COLO668 (cell line): ENCODE measurements at regions not wholly inside any gene's neighbourhood (a gene's known extent, or its start where the extent isn't known, plus 50 kb on each side); places are given as distances from the start of the nearest gene placed in this dataset.
A peak's percentile ranks its signal among the peaks of the same experiment; 100 is the strongest.
"Not testable (repeated sequence)": the region's sequence is repeated elsewhere in the genome, so short reads cannot be mapped to it uniquely, and the experiment has no call there.

Source experiments
- DNase-seq: peaks from one replicate; lab custom pipeline; 2025; ENCODE audit not compliant: unreplicated experiment; lab: John Stamatoyannopoulos, UW

DNA sequence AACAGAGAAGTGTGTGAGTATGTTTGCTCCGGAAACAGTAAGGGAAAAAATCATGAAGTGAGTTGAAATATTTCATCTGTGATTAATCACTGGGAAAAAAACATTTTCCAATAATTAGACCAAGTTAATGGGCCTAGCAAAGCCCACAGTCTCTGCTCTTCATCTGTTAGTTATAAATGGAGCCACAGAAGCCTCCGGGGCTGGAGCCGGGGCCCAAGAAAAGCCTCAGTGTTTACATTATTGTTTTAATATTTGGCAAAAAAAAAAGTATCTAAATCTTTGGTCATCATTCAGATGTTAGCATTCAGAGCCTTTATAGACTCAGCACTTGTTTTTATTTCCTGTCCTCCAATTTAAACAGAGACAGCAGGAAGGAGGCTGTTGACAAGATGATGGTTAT, 115.0 kb downstream of the UBE2U start:
- DNase-seq = no peak

DNA sequence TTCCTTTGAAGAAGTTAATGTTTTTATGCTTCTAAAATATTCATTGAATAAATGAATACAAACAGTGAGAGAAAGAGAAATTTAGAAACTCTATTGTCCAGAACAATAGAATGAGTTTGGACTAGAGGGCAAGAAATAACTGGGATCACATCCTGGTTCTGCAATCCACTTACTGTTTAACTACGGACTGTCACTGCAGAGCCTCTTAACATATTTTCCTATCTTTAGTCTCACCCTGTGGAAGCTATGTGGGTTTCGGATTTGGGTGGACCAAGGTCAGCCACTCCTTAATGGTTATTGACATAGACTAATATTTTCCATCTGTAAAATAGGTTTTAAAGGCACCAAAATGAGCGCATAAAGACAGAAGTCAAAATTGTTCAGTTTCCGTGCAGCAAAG, 116.6 kb downstream of the UBE2U start:
- DNase-seq = no peak

DNA sequence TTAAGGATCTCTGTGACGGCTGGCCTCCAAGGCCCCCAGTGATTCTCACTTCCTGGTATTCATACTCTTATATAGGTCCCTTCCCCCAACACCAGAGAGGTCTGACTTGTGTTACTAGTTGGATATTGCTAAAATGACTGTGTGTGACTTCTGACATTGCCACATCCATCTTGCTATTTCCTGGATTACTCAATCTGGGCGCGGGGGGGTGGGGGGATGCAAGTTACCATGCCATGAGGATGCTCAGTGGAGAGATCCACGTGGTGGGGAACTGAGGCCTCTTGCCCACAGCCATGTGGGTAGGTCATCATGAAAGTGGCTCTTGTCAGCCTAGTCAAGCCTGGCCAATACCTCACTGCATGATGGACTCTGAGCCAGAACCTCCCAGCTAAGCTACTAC, 117.0 kb downstream of the UBE2U start:
- no peak for DNase-seq

DNA sequence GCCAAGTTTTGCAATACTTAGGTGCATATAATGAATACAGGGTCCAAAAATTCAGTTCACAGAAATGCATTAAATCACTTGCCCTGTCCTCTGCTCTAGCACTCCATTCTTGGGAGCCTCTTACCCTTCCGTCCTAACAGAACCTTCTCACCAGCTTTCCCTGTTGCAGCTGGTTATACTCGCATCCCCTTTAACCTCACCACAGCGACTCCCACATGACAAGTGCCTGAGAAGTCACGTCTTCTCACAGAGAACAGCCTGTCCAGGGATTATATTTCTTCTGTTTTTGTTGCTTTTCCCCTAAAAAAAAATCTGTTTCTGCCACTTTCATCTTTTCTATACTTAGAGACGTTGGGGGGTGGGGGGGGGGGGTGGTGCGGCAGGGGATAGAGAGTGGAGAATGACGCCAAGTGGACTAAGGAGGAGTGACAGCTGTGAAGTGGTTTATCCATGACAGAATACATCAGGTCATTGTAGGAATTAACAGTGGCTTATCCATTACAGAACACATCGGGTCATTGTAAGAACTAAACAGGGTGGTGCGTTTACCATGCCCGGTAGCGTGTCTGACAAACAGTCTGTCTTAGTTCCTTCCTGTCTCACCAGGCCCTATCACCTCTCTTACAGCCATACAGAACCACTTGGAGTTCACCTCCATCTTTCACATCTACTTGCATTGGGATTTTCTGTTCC, 117.6 kb downstream of the UBE2U start:
- no peak for DNase-seq

DNA sequence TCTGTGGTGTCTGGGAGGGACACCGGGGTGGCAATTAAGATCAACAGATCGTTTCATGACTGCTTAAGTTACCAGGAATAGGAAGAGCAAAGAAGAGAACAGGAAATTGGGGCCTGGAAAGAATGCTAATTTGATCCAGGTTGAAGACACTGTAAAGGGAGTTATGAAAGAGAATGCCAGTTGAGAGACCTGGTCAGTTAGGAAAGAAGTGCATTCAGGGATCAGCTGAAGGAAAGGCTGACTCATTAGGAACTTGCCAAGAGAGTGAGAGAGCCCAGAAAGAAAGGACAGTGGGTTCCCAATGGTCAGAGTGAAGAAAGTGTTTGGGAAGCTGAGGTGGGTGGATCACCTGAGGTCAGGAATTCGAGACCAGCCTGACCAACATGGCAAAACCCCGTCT, 119.6 kb downstream of the UBE2U start:
- DNase-seq = no peak

DNA sequence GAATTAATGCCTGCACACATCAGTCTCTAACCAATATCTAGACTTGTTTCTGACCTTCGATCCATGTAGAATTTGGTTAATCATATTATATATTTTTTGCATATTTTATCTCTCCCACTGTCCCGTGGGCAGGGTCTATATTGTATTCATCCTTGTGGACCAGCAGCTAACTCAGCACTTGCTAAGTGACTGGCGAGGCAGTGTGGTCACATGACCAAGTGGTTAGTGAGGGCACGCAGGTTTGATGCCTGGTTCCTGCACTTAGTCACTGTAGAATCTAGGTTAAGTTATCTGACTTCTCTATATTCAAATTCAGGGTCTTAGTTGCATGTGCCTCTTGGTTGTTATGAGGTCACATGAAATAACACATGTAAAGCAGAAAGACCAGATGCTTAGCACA, 120.5 kb downstream of the UBE2U start:
- no peak for DNase-seq

DNA sequence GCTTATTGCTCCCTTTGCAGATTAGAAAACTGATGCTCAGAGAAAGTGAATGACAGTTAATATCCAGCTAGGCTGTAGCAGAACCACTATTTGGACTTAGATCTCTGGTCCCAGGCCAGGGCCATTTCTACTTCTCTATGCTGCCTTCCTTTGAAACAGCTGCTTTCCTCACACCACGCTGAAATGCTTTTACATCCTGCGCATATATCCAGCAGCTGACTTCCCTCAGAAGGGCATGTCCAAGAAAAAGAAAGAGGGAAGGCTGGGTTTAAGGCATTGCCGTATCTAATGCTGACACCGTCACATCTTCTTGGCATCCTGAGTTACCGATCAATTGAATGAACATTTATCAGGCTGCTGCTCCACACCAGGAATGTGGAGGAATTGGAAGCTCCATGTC, 122.4 kb downstream of the UBE2U start:
- no peak for DNase-seq

DNA sequence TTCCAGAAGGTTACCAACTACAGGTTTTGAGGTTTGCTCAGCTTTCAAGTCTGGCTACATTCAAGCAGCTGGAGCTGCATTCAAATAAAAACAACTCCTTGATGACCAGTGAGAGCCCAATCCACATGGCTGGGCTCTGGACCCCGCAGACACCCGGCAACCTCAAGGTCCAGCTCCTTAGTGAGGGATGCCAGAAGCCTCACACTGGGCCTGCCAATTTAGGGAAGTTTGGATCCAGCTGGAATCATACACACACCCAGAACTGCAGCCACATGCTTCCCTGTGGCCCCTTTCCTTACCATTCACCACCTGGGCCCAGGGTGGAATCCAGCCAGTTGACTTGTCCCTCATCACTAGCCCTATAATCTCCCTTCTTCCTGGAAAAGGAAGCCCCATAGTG, 123.7 kb downstream of the UBE2U start:
- DNase-seq = no peak

DNA sequence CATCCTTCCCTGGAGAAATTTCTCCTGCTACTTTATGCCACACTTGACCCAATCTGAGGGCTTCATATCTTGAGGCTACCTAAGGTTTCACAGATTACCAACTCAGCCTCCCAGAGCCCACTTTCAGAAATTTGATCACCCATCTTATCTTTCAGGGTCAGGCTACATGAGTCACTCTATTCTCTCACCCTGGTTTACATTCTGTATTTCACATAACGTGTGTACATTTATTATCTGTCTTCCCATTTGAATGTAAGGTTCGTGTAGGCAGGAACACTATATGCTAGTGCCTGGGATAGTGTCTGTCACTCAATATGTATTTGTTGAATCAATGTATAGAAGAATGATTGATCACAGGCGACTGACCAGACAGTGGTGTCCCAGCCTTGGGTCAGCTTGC, 124.8 kb downstream of the UBE2U start:
- DNase-seq = no peak

DNA sequence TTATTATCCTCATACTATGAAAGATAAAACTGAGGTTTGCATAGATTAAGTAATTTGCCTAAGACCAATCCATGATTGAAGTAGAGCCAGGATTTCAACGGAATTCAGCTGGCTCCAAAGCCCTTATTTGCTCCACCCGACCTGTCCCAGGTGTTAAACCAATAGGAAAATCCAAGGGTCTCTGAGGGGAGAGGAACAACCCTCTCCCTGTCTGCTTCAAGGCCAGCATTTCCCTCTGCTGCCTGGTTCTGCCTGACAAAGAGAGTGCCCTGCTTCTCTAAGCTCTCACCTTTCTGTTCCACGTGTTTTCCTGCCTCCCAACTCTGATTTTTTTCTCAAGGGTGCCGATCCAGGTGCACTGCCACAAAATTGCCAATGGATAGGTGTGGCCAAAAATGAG, 127.4 kb downstream of the UBE2U start:
- DNase-seq = no peak

DNA sequence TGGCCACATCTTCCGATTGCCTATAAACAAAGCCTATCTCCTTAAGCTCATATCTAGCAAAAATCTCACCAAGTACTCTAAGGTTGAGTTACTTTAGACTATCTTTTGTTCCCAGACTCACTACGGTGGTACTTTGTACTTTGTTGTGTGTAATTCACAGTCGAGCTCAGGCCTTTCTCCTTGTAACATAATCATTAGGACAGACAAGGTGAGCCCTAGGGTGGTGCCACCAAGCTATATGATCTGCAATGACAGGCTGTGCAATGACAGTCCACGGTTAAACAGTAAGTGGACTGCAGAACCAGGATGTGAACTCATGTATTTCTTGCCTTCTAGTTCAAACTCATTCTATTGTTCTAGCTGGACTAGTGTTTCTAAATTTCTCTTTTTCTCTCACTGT, 132.2 kb downstream of the UBE2U start:
- DNase-seq = no peak

DNA sequence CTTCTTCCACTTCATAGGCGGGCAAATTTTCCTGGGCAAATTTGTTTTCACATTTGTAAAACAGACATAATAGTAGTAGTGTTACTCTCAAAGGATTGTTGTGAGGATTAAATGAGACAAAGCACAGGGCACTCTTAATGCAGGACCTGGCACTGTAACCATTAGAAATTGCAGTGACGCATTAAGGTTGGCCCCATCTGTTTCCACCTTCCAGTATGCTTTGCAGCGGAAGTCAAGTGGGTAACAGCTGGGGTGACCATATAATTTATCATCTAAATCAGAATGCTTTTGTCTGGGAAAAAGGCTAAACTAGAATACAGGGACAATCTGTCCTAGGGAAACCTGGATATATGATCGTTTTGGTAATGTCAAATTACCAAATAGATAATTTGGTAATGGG, 132.5 kb upstream of the CACHD1 start:
- no peak for DNase-seq

DNA sequence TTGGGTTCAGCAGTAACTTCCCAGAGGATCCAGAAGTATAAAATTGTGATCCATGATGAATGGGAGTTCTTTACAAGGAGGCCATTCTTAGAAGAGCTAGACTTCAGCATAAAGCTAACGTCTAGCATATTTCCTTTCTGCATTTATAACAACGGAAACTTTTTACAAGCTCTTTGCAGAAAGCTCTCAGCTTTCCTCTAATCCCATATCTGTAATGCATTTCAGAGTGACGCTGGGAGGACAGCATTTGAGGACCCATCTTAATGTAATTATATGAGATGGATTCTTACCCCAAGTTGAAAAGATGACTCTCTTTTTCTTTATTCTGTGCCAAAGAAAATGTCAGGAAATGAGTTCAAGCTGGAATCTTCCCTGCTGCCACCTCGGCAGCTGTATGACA, 132.0 kb upstream of the CACHD1 start:
- no peak for DNase-seq

DNA sequence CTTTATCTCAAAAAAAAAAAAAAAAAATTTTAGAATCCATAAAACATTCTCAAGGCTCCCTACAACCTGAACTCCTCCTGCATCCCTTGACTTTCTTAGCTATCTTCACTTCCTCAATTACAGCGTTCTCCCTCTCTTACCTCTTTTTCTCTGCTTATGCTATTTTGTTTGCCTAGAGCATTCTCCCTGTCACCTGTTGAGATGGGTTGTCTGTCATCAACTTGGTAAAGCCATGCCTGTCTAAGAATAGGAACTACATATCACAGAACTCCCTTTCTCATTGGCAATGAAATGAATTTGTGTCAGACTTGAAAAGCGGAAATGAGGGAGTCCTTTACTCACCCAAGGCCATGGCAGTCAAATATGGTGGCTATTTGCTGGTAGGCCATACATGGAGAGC, 129.6 kb upstream of the CACHD1 start:
- no peak for DNase-seq

DNA sequence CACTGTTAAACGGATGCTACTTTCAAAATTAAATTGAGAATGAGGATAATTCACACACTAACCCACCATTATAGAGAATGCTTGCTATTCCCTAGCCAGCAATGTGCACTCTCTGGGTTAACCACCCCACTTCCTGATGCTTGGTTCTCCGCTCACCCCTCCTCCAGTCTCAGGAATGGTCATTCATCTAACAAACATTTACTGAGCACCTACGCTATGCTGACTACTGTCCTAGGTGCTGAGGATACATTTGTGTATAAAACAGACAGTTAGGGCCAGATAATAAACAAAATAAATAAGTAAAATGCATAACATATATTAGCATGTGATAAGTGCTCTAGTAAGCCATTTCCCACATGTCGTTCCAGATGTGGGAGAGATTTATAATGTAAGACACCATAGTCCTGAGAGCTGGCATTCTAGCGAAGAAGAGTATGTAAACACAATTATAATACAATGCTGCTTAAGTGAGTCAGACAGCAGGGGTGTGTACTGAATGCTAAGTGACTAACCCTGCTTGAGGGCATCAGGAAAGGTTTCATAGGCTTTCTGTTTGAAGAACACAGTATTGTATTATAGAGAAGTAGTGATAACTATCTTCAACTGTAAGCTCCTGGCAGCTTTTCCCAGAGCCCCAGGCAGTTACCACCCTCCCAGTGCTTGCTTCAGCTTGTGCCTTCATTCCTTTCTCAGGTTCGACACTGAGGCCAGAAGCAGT, 126.7 kb upstream of the CACHD1 start:
- DNase-seq = peak; percentile 67

DNA sequence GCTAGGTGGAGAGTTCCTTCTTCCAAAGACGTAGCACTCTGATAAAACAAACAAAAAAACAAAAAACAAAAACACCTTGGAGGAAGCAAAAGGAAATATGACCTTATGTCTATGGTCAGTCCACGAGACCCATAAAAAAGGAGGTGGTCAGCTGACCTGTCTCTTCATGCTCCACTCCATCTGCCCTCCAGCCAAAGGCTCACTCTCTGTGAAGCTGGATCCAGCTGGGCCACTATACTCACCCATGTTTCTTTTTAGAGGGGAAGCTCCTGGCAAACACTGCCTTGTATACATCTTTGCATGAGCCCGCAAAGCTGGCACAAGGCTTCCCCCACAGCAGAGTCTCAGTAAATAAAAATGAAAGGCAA, 126.1 kb upstream of the CACHD1 start:
- DNase-seq = peak; percentile 67

DNA sequence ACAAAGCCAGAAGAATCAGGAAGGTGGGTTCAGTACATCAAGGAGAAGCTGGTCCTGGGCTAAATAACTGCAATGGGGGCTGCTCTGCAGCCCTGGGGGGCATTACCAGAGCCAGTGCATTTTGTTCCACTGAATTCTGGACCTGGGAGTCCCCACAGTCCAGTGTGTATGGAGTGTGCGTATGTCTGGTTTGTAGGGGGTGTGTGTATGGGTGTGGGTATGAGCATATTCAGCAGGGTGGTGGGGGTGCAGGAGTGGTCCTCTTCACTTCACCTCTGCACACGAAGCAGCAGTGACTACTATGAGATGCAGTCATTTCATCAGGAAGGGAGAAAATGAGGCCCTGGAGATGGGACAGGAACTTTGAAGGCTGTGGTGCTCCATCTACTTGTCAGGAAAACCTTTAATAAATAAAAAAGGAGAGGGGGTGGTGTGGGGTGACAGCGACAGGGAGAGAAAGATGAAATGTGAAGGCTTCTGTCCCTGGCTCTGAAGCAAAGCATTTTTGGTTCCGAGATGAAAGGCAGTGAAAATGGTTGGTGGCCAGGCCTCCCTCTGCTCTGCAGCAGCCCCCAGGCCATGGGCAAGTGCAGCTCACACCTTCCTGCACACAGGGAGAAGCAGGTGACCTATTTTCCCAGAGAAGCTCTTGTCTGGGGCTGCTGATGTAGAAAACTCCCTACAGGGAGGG, 121.5 kb upstream of the CACHD1 start:
- no peak for DNase-seq

DNA sequence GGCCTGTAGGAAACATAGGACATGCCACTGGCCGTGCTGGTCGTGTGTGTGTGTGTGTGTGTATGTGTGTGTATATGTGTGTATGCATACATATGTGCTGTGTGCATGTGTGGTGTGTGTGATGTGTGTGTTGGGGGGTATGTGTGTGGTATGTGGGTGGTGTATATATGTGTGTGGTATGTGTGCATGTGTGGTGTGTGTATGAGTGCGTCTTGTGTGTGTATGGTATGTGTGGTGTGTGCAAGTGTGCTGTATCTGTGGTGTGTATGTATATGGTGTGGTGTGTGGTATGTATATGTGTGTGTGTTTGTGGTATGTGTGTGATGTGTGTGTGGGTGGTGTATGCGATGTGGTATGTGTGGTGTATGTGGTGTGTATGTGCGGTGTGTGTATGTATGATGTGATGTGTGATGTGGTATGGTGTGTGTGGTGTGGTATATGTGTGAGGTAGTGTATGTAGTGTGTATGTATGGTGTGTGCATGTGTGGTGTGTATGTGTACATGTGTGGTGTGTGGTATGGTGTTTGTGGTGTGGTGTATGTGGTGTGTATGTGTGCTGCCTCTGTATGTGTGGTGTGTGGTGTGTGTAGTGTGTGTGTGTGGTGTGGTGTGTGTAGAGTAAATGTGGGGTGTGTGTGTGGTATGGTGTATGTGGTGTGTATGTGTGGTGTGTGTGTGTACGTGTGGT, 120.8 kb upstream of the CACHD1 start:
- DNase-seq = no peak

DNA sequence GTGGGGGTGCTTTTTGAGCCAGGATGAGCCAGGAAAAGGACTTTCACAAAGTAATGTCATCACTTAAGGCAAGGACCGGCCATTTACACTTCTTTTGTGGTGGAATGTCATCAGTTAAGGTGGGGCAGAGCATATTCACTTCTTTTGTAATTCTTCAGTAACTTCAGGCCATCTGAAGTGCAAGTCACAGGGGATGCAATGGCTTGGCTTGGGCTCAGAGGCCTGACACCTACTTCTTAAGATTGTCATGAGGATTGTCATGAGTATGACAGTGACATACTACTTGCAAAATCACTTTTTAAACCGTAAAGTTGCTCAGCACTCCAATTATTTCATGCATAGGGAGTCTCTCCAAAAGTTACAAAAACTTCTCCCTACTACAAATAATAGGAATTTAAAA, 114.4 kb upstream of the CACHD1 start:
- DNase-seq = not testable (repeated sequence)

DNA sequence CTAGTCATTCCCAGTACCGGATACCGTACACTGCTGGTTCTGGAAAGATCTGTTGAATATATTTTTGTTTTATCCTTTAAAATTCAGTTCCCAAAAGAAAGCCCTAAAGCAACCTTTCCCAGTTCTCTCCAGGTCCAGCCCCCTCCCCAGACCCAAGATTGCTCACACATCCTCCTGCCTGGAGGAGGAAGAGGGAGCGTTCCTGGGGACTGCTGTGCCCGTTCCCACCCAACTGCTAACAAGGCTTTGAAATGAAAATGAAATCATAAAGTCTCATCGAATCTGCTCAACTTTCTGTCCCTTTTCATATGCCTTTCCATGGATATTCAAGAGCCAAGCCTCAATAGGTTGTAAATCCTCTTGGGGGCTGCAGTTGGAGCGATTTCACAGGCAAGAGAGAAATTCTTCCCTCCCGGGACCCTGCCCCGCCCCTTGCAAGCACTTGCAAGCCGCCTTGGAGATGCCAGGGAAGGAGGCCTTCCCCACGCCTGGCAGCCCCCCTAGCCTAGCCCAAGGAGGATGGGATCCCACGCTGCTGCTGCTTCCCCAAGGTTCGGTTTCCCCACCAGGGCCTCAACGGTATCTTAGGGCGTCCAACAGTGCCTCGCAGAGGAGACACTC, 113.2 kb upstream of the CACHD1 start:
- no peak for DNase-seq

DNA sequence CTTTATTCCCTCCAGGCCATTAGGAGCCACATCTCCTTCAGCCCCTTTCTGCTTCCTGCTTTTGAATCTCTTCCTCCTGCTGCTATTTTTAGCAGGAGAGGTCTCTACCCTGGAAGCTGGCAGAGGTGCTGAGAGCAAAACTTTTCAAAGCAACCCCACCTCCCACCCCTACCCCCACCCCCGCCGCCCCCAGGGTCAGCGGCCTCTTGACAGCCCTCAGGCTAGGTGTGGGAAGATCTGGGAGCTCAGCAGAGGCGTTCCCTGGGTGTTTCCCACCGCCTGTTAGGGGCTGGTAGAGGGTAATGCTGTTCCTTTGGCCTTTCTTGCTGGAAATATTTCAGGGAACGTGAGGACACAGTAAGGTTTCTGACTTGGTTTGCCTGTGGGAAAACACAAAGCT, 112.5 kb upstream of the CACHD1 start:
- DNase-seq = no peak
